AG10803 (cell line): ENCODE measurements at regions not wholly inside any gene's neighbourhood (a gene's known extent, or its start where the extent isn't known, plus 50 kb on each side); places are given as distances from the start of the nearest gene placed in this dataset.
A peak's percentile ranks its signal among the peaks of the same experiment; 100 is the strongest.
"Not testable (repeated sequence)": the region's sequence is repeated elsewhere in the genome, so short reads cannot be mapped to it uniquely, and the experiment has no call there.

Experiments
- DNase-seq: peaks from one replicate; pipeline ENCODE4 v3.0.0; 2010; ENCODE audit warnings: low read depth
- H3K4me3 ChIP-seq: 2 replicates; pipeline ENCODE4 v1.5.1; 2011; ENCODE audit warnings: mild to moderate bottlenecking, low read length, control low read depth
- CTCF ChIP-seq: conservative IDR thresholded peaks from 2 replicates; pipeline ENCODE4 v1.5.1; 2011; ENCODE audit warnings: mild to moderate bottlenecking, low read length, control low read depth, inconsistent platforms

- no peak for DNase-seq
- H3K4me3 ChIP-seq = no peak overlapping the region
- no peak for TF ChIP-seq CTCF
Measured at GRCh38 chr10:123221418-123221817, 67.2 kb downstream of the BUB3 start.

- no peak overlapping the region for H3K4me3 ChIP-seq
- TF ChIP-seq CTCF = no peak
- no peak for DNase-seq
Measured at GRCh38 chr10:123222832-123223231, 68.6 kb downstream of the BUB3 start.

GRCh38 chr10:123227706-123228105 is 73.5 kb downstream of the BUB3 start:
- no peak for DNase-seq
- H3K4me3 ChIP-seq = no peak overlapping the region
- TF ChIP-seq CTCF = no peak

GRCh38 chr10:123229927-123230630 is 75.9 kb downstream of the BUB3 start:
- DNase-seq = no peak
- TF ChIP-seq CTCF = no peak
- H3K4me3 ChIP-seq = no peak overlapping the region

- DNase-seq = not testable (repeated sequence)
Measured at GRCh38 chr10:123232879-123233278, 78.7 kb downstream of the BUB3 start.

GRCh38 chr10:123235014-123235413 is 80.8 kb downstream of the BUB3 start:
- not testable (repeated sequence) for DNase-seq, H3K4me3 ChIP-seq

More at GRCh38 chr10:123232879-123233278, 78.7 kb downstream of the BUB3 start:
- H3K4me3 ChIP-seq = not testable (repeated sequence)

GRCh38 chr10:123236126-123236525 is 81.9 kb downstream of the BUB3 start:
- peak; percentile 0 for DNase-seq
- no peak overlapping the region for H3K4me3 ChIP-seq
- TF ChIP-seq CTCF = no peak

GRCh38 chr10:123240250-123240649 is 86.0 kb downstream of the BUB3 start:
- DNase-seq = no peak
- H3K4me3 ChIP-seq = no peak overlapping the region
- TF ChIP-seq CTCF = no peak
